ENCODE measurements at regions not wholly inside any gene's neighbourhood (a gene's known extent, or its start where the extent isn't known, plus 50 kb on each side); places are given as distances from the start of the nearest gene placed in this dataset.

- POLR2A ChIA-PET = no interaction called here
- Histone ChIP-seq H3K79me2 (ENCODE audit: control insufficient read depth, insufficient read depth, low read length) (no peaks in the 10 kb centered on the region), H4K20me1 (replicated peaks; ENCODE audit: control insufficient read depth, extremely low read depth, insufficient read depth, low read length) (no peaks in the 10 kb centered on the region), H3K9me3 (replicated peaks; ENCODE audit: control insufficient read depth, insufficient read depth, low read length) (no peaks in the 10 kb centered on the region), H3K4me2 (ENCODE audit: insufficient read depth, low read length) (no peak overlapping the region), H3K27me3 (ENCODE audit: control insufficient read depth in 2 of 2, insufficient read depth in 2 of 2, low read length in 2 of 2) (no peaks in the 10 kb centered on the region), H3K9me1 (replicated peaks; ENCODE audit: control insufficient read depth, extremely low read depth, insufficient read depth, low read length) (no peaks in the 10 kb centered on the region), H3K27ac (ENCODE audit: insufficient read depth, low read depth, low read length) (no peak overlapping the region), H3K4me3 (replicated peaks in 1 of 3; ENCODE audit: insufficient read depth in 1 of 3, low read depth in 1 of 3, low read length in 3 of 3) (no peak overlapping the region), H3K4me1 (ENCODE audit: control insufficient read depth, extremely low read depth, insufficient read depth, low read length) (no peaks in the 10 kb centered on the region), H3K9ac (replicated peaks; ENCODE audit: extremely low read depth, insufficient read depth, low read length) (no peak overlapping the region), H3K36me3 (ENCODE audit: control insufficient read depth in 2 of 2, extremely low read depth in 1 of 2, insufficient read depth in 2 of 2, low read length in 2 of 2) (no peaks in the 10 kb centered on the region), H2AFZ (ENCODE audit: low read depth, low read length) (no peak overlapping the region)
- FAIRE-seq (no peak), DNase-seq (ENCODE audit: low read depth, low spot score) (no peak)
- no TSS peak for BruUV-seq (replicated peaks)
- no peak for TF ChIP-seq POLR2A (IDR thresholded peaks at IDR 0.05; ENCODE audit: low read depth, low read length)
- intact Hi-C loops (cut with micrococcal nuclease) = no loop called here
- CTCF ChIA-PET = interaction anchor here (1.3 kb wide), 1 partner anchor 28 kb away, joined by 3 read pairs; no protein-coding TSS in a partner anchor
- dilution Hi-C loops (cut with MboI; ENCODE audit: extremely low pct_ligation_motif_present, low sequenced_read_pairs) = no loop called here
These were observed 857.0 kb upstream of the SPRY2 start for GRCh38 chr13:81197966-81198365.

- FAIRE-seq (no peak), DNase-seq (ENCODE audit: low read depth, low spot score) (no peak)
- Histone ChIP-seq H3K27me3 (ENCODE audit: control insufficient read depth in 2 of 2, insufficient read depth in 2 of 2, low read length in 2 of 2) (no peaks in the 10 kb centered on the region), H3K4me3 (replicated peaks in 1 of 3; ENCODE audit: insufficient read depth in 1 of 3, low read depth in 1 of 3, low read length in 3 of 3) (no peak overlapping the region), H2AFZ (ENCODE audit: low read depth, low read length) (no peak overlapping the region), H3K27ac (ENCODE audit: insufficient read depth, low read depth, low read length) (no peak overlapping the region), H3K9ac (replicated peaks; ENCODE audit: extremely low read depth, insufficient read depth, low read length) (no peak overlapping the region), H4K20me1 (replicated peaks; ENCODE audit: control insufficient read depth, extremely low read depth, insufficient read depth, low read length) (no peaks in the 10 kb centered on the region), H3K9me1 (replicated peaks; ENCODE audit: control insufficient read depth, extremely low read depth, insufficient read depth, low read length) (no peaks in the 10 kb centered on the region), H3K4me1 (ENCODE audit: control insufficient read depth, extremely low read depth, insufficient read depth, low read length) (no peaks in the 10 kb centered on the region), H3K36me3 (ENCODE audit: control insufficient read depth in 2 of 2, extremely low read depth in 1 of 2, insufficient read depth in 2 of 2, low read length in 2 of 2) (no peaks in the 10 kb centered on the region), H3K9me3 (replicated peaks; ENCODE audit: control insufficient read depth, insufficient read depth, low read length) (no peaks in the 10 kb centered on the region), H3K4me2 (ENCODE audit: insufficient read depth, low read length) (no peak overlapping the region), H3K79me2 (ENCODE audit: control insufficient read depth, insufficient read depth, low read length) (no peaks in the 10 kb centered on the region)
- TF ChIP-seq JUN (IDR thresholded peaks at IDR 0.05; ENCODE audit: borderline replicate concordance, insufficient read depth, insufficient read length, low read depth) = no peak
- TF ChIP-seq FOS (IDR thresholded peaks at IDR 0.05; ENCODE audit: borderline replicate concordance, insufficient read depth, low read length) = no peak
- TF ChIP-seq POLR2AphosphoS5 (IDR thresholded peaks at IDR 0.05; ENCODE audit: insufficient read depth, low read depth, low read length) = no peak
- no peak for TF ChIP-seq CTCF (IDR thresholded peaks at IDR 0.05; ENCODE audit: extremely low read depth in 1 of 2, insufficient read depth in 1 of 2, low read depth in 1 of 2, low read length in 2 of 2)
- no peak for TF ChIP-seq GATA2 (IDR thresholded peaks at IDR 0.05; ENCODE audit: insufficient read depth, insufficient read length, low read depth, low read length)
- no peak for TF ChIP-seq EZH2 (IDR thresholded peaks at IDR 0.05; ENCODE audit: borderline replicate concordance, low read depth, low read length, severe bottlenecking)
- no peak for TF ChIP-seq MAX (IDR thresholded peaks at IDR 0.05; ENCODE audit: insufficient read depth, insufficient read length)
- TF ChIP-seq POLR2A (IDR thresholded peaks at IDR 0.05; ENCODE audit: low read depth, low read length) = no peak
- TF ChIP-seq MYC (IDR thresholded peaks at IDR 0.05; ENCODE audit: low read depth, low read length) = no peak
- ChIA-PET CTCF (interaction anchor here (1.3 kb wide), 1 partner anchor 27 kb away, joined by 3 read pairs; no protein-coding TSS in a partner anchor), POLR2A (no interaction called here)
- BruUV-seq (replicated peaks) = no TSS peak
- intact Hi-C loops (cut with micrococcal nuclease) = no loop called here
- dilution Hi-C loops (cut with MboI; ENCODE audit: extremely low pct_ligation_motif_present, low sequenced_read_pairs) = no loop called here
These were observed 856.6 kb upstream of the SPRY2 start for GRCh38 chr13:81197483-81197882.

Measured in endothelial cell of umbilical vein (primary cell).